GM21737 (cell line): ENCODE measurements at regions not wholly inside any gene's neighbourhood (a gene's known extent, or its start where the extent isn't known, plus 50 kb on each side); places are given as distances from the start of the nearest gene placed in this dataset.
"Not testable (repeated sequence)": the region's sequence is repeated elsewhere in the genome, so short reads cannot be mapped to it uniquely, and the experiment has no call there.

Experiments used
- ATAC-seq: cut with Tn5 transposase; IDR thresholded peaks from one replicate; pipeline ENCODE4 v1.9.1; 2021; ENCODE audit warnings: mild to moderate bottlenecking, moderate library complexity; ENCODE audit not compliant: unreplicated experiment

DNA sequence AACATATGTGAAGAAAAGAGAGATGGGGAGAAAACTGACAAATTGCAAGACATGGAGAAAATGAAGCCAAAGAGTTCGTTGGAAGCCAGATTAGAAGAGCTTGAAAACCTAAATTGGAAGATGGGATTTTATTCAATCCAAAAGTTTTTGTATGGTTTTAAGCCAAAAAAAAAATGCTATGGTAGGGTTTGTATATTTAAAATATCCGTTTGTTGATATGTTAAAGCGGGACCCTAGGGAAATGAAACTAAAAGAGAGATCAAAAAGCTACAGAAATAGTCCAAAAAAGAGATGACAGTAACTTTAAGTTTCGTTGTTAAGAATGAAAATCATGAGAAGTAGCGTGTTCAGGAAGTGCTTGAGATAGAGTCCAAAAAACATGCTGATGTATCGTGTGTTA, 617.7 kb upstream of the ADGRL2 start:
- no peak for ATAC-seq

DNA sequence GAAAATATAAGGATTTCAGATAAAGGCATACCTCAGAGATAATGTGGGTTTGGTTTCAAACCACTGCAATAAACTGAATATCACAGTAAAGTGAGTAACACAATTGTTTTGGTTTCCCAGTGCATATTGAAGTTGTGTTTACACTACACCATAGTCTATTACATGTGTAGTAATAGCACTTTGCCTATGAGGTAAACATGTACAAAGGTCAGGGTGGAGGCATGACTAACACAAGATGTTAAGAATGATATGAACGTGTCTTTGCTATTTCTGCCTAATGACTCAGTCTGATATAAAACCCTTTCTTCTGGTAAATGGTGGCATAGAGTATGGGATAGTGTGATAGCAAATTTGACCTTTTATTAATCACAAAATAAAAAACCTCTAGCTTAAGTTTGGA, 621.5 kb upstream of the ADGRL2 start:
- no peak for ATAC-seq

- not testable (repeated sequence) for ATAC-seq
Observed at GRCh38 chr1:81178431-81179093, 622.2 kb upstream of the ADGRL2 start.

DNA sequence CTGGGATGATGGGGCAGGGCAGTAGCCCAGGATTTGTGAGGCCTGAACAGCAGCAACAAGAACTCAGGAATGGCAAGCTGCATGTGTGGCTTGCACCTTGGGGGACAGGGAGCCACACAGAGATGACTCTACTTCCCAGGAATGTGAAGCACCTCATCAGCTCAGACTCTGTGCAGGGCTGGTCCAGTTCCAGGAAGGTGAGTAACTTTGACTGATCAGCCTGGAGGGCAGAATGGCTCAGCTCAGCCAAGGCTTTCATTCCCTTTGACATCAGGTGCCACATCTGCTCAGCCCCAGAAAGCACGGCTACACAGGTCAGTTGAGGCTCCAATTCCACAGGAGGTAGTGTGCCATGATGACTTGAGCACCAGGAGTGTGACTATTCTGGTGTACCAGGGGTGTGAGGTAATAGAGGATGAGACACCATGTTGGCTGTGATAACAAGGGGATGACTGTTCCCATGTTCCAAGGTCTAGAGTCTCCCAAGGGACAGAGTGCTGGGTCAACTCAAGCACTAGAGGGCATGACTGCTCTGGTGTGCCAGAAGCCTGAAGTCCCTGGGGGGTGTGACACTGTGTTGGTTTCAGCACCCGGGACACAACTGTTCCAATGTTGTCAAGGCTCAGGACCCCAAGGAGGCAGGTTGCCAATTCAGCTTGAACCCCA, 625.8 kb upstream of the ADGRL2 start:
- ATAC-seq = no peak

- ATAC-seq = no peak
Observed at GRCh38 chr1:81174052-81174451, 626.7 kb upstream of the ADGRL2 start.

- no peak for ATAC-seq
Observed at GRCh38 chr1:81172483-81172882, 628.3 kb upstream of the ADGRL2 start.

- no peak for ATAC-seq
Observed at GRCh38 chr1:81170721-81171120, 630.0 kb upstream of the ADGRL2 start.

- no peak for ATAC-seq
Observed at GRCh38 chr1:81165963-81166362, 634.8 kb upstream of the ADGRL2 start.

DNA sequence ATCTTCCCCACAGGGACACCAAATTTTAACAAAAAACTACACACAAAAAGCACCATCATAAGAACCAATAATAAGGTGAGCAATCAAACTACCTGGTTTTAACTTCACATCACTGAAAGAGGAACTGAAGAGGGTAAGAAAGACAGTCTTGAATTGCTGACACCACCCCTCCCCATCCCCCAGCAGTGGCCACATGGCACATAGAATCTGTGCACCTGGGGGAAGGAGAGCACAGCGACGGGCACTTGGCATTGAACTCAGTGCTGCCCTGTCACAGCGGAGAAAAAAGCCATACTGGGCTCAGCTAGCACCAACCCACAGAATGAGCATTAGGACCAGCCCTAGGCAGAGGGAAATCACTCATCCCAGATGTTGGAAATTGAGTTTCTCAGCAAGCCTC, 640.0 kb upstream of the ADGRL2 start:
- ATAC-seq = no peak

DNA sequence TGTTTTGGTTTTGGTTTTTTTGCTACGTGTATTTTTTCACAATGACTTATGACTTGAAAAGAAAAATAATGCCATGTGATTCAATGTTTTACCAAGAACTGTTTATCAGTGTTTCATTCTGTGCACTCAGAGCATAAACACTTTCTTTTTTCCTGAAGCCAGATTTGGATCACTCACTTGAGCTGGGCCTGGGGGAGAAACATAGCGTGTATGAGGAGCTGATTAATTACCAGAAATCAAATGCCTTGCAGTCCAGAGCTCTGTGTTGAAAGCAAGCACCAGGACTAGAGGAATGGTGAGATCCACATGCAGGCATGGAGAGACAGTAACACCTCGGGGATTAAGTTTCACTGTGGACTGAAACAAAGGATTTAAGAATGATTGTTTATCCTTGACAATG, 642.1 kb upstream of the ADGRL2 start:
- ATAC-seq = no peak

GRCh38 chr1:81157686-81158085, 643.0 kb upstream of the ADGRL2 start:
- ATAC-seq = no peak

- no peak for ATAC-seq
Observed at GRCh38 chr1:81156887-81157286, 643.8 kb upstream of the ADGRL2 start.

- no peak for ATAC-seq
Observed at GRCh38 chr1:81155131-81155530, 645.6 kb upstream of the ADGRL2 start.

- ATAC-seq = no peak
Observed at GRCh38 chr1:81151206-81151605, 649.5 kb upstream of the ADGRL2 start.

- no peak for ATAC-seq
Observed at GRCh38 chr1:81149649-81150325, 650.9 kb upstream of the ADGRL2 start.

DNA sequence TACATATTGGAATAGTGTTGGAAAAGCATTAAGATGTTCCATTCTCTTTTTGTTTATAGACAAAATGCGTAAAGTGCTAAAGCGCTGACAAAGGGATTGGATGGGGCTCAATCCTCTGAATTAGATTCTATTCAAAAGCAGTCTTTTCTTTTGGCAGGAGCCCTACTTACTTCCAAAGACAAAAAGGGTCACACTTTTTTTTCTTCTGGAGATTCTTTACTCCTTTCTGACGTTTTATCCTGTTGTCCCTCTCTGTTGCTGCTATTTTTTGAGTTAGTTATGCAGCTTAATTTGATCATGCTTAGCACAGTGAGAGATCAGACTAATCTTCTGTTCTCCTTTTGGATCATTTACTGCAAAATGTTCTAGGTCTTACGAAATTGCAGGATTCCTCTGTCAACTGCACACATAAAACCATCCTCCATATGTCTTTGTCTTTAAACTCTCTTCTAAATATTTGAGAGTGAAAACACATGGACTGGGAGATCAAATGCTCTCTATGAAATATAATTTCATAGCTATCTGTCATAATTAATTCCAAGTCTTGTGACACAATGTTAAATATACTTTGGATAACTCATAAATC, 656.4 kb upstream of the ADGRL2 start:
- ATAC-seq = no peak

GRCh38 chr1:81142099-81142826, 658.5 kb upstream of the ADGRL2 start:
- ATAC-seq = no peak

GRCh38 chr1:81135524-81135923, 665.2 kb upstream of the ADGRL2 start:
- ATAC-seq = no peak

DNA sequence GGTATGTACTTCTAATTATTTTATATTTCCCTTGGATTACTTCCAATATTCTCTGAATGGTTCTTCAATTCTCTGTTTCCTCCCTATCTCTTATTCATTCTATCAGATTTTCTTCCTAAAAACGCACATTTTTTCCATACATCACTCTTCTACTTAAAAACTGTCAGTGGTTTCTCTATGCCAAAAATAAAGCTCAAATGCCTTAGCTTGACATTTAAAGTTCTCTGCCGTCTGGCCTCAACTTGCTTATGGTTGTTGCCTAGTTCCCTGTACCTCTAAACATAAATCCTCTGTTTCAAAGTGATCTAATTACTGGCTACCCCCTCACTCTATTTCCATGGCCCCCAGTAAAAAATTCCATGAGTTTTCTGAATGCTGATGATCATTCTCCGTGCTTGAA, 671.0 kb upstream of the ADGRL2 start:
- no peak for ATAC-seq

GRCh38 chr1:81129366-81129765, 671.4 kb upstream of the ADGRL2 start:
- ATAC-seq = no peak

- ATAC-seq = no peak
Observed at GRCh38 chr1:81128079-81128478, 672.7 kb upstream of the ADGRL2 start.
